ENCODE measurements at regions not wholly inside any gene's neighbourhood (a gene's known extent, or its start where the extent isn't known, plus 50 kb on each side); places are given as distances from the start of the nearest gene placed in this dataset.
"Not testable (repeated sequence)": the region's sequence is repeated elsewhere in the genome, so short reads cannot be mapped to it uniquely, and the experiment has no call there.

DNA sequence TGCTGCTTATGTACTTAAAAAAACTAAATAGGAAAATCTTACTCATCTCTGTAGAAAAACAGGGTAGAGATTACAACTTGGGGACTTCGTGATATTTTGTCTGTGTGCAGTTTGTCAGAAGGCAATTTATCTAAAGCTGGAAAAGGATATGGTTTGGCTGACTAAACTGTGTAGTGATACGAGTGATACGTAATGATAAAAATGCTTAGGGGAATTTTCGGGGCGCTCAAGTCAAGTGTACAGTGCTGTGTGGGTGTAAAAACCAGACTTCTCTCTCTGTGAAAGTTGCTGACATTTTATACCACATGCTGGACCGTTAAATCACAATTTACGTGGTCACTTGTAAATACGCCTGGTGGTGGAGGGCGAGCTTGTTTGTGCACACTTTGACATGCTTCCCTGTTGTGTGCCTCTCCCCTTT, 221.7 kb downstream of the KCNRG start:
- no peak for FAIRE-seq

GRCh38 chr13:50238922-50239321, 223.7 kb downstream of the KCNRG start:
- no peak for FAIRE-seq

GRCh38 chr13:50241479-50241878, 226.2 kb downstream of the KCNRG start:
- FAIRE-seq: no peak

GRCh38 chr13:50243931-50244330, 228.7 kb downstream of the KCNRG start:
- no peak for FAIRE-seq

DNA sequence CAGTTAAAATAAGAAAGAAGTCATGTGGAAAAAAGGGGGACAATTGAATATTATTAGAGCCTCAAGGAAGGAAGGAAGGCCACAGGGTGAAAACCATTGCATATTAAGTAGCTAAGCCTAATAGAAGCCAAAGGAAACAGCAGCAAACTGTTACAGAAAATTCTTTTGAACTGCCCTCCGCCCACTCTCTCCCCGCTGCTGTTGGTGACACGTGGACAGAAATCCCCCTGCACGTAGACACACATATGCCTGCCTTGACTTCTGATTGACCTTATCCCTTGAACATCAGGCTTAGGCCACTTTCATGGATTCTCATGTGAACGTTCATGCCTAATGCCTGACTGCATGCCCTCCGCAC, 229.1 kb downstream of the KCNRG start:
- no peak for FAIRE-seq

DNA sequence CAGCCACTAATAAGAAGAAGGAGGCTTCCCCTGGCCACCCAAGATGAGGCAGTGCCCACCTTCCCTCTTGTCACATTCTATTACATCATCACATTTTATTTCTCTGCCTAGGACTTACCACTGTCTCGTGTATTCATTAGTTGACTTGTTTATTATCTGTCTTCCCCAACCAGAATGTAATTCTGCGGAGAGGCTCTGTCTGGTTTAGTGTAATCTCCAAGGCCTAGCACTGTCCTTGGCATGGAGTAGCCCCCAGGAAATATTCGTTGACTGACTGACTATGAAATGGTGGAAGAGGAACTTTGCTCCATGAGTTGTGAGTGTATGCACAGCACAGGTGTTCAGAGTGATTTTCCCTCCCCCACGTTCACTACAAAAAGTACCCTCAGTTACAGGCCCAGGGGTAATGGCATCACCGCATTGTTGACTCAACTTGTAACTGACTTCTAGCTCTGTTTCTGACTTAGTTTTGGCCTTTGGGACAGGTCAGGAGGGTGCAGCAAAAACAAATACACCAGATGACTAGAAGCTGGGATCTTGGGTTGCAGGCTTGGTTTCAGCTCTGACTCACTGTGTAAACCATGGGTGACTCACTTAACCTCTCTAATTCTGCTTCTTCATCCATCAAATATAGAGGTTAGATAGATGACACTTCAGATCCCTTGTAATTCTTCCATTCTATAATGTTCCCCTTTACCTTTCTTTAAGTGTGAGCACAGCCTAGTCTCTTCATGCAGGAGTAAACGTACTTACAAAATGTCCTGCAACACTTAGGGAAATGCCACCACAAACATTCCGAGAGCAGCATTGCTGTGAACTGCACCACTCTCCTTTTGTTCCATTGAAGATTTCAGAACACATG, 229.7 kb downstream of the KCNRG start:
- FAIRE-seq: no peak

GRCh38 chr13:50247223-50247622, 232.0 kb downstream of the KCNRG start:
- FAIRE-seq: no peak

DNA sequence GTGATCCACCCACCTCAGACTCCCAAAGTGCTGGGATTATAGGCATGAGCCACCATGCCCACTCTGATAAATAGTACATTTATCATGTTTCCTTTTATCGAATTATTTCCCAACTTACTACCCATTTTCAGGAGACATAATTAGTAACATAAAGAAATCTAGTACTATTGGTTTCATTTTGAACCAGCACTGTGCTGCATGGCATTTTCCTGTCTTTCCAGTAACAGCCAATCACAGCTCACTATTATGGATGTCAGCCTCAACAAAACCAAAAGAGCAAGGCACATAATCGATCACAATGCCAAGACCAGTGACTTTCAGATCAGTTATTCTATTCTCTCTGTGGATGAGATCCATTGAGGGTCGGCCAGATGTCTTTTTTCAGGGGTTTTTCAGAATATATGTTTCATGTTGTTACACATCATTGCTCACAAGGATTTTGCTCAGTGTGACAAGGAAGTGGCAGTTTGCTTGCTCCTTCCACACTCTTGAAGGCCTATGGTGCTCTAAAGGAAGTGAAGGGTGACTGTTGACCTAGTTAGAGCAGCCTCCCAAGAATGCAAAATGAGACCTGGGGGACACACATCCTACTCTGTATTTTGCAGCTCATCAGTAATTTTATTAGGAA, 233.4 kb downstream of the KCNRG start:
- no peak for FAIRE-seq

DNA sequence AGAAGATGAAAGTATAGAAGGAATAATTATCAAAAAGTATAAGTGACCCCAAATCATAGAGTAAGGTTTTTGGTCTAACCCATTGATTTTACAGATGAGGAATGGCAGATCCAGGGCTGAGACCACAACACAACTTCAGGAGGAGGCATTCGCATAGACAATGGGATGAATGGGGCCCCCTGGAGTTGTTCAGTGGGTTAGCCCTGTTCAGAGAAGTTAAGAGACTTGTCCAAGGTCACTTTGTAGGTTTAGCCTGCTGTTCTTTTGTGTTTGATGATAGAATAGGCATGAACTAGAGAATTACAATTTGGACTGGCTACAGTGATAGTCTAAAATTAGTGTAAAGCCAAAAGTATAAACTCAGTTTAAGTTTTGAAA, 233.9 kb downstream of the KCNRG start:
- no peak for FAIRE-seq

GRCh38 chr13:50250401-50250800, 235.2 kb downstream of the KCNRG start:
- no peak for FAIRE-seq

GRCh38 chr13:50255639-50256038, 240.4 kb downstream of the KCNRG start:
- no peak for FAIRE-seq

- FAIRE-seq: not testable (repeated sequence)
Measured at GRCh38 chr13:50256536-50257321, 241.5 kb downstream of the KCNRG start.

GRCh38 chr13:50257646-50258045, 242.4 kb downstream of the KCNRG start:
- FAIRE-seq: no peak

DNA sequence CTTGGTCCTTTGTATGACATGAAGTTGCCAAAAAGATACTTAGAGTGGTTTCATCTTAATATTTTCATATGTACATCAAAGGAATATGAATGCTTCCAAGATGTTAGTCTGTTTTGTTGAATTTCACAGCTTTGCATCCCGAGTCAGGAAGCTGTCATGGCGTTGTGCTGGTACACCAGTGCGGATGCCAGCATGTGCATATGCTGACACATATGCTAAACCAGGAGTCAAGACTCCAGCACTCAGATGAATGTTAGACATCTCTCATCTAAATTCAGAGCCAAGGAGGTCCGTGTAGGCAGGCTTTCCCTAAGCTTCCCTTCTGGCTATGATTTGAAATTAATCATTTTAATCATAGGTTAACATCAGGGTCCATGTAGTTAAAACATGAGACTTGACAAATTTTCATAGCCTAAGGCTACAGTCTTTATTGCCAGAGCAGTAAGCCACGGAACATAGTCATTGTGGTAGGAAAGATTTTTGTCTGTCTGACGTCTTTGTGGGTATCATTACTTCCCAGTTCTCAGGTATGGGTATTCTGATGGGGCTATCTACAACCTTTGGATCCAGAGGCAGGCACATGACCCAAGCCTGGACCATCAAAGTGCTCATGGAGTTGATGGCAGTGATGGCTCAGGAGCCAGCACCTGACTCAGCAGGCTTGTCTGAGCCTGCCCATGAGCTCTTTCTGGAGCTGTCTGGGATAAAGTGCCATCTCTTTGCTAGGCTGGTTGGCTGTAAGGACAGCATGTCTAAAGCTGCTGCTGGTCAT, 246.1 kb downstream of the KCNRG start:
- no peak for FAIRE-seq

DNA sequence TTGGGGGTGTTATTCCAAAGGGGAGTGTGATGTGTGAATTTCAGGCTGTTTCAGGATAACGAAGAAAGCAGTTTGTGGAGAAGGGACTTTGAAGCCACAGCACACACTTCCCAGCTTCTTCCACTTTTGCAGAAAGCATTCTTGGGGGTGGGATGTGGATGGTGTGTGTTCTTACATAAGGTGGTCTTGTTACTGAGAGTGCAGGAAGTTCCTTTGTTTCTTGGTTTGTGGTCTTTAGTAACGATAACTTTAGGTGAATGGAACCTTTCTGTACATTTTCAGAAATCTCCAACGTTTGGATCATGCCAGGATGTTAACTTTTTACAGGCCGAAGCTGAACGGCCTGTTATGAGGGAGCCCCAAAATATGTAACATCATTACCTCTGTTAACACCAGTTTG, 251.8 kb downstream of the KCNRG start:
- no peak for FAIRE-seq

DNA sequence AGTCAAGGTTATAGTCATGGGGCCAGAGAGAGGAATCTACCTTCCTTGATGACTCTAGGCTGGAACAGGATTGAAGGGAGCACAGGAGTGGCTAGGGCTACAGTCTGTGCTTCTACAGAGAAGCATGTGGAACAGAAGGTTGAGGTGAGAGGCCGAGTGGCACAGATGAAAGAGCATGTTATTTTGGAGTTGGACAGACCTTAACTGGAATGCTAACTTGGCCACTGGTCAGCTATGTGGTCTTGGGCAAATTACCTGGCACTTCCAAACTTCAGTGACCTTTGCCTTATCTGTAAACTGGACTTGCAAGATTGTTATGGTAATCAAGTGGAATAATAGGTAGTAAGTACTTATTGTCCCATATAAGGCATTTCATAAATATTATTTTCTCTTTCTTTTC, 252.7 kb downstream of the KCNRG start:
- FAIRE-seq: no peak

GRCh38 chr13:50268500-50268899, 253.3 kb downstream of the KCNRG start:
- FAIRE-seq: no peak

DNA sequence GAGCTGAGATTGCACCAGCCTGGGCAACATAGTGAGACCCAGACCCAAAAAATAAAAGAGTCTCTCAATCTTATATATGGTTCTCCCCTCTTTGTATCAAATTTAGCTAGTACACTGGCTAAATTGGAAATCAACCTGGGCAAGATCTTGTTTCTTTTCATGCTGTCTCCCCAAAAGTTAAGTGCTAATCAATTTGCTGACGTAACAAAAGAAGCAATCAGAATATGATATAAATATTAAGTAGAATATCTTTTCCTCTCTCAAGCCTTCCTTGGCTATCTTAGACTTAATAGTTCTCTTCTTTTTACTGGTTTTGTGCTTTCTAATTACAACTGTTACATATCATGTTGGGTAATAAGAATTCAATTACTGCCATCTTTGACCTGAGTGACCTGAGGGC, 258.9 kb downstream of the KCNRG start:
- FAIRE-seq: no peak

- no peak for FAIRE-seq
Measured at GRCh38 chr13:50275392-50276063, 260.3 kb downstream of the KCNRG start.

DNA sequence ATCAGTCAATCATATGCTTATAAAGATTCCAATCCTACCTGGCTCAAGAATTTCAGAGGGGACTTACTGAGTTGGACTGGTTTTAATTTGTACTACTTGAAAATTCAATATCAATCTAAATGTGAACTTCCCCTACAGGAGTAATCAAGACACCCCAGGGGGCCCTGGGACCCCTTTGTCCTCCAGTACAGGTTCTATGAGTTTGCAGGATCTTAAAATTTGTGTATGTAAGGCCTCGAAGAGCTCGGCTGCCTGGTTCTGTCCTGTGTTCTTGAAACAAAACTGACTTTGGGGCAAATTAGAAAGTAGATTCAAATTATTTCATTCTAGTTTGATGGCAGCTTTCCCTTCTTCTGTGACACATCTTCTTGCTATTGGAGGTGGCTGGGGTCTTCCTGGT, 261.3 kb downstream of the KCNRG start:
- no peak for FAIRE-seq

DNA sequence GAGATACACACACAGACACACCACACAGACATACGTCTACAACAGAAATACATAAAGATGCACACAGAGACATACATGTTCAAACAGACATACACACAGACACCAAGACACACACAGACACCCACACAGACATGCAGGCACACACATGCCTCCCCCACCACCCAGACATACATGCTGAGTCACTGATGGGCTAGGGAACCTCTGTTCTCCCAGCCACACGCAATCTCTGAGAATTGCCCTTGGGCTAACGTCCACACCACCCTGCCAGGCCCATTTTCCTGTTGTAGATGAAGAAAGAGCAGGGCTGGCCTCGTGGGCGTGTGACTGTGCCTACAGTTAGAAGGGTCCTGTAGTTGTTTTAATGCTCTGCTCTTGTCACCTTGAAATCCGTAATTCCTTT, 261.9 kb downstream of the KCNRG start:
- no peak for FAIRE-seq

DNA sequence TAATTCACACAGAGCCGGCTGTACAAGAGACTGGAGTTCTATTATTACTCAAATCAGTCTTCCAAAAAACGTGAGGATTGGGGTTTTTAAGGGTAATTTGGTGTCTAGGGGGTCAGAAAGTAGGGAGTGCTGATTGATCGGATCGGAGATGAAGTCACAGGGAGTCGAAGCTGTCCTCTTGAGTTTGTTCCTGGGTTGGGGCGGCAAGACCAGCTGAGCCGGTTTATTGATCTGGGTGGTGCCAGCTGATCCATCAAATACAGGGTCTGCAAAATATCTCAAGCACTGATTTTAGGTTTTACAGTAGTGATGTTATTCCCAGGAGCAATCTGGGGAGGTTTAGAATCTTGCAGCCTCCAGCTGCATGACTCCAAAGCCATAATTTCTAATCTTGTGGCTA, 262.7 kb downstream of the KCNRG start:
- FAIRE-seq: no peak
